K562 (cell line): ENCODE measurements at regions not wholly inside any gene's neighbourhood (a gene's known extent, or its start where the extent isn't known, plus 50 kb on each side); places are given as distances from the start of the nearest gene placed in this dataset.

ENCODE experiments used
- CBFB ChIP-seq: sonication (generic); formaldehyde crosslinking; IDR thresholded peaks from 2 replicates; pipeline ENCODE4 v1.4.0; 2020; ENCODE audit warnings: mild to moderate bottlenecking, missing genetic modification reagents
- CHD7 ChIP-seq: fragments of 200-600 bp; sonication (generic); IDR thresholded peaks from one replicate; pipeline ENCODE4 v1.6.1; 2012; ENCODE audit warnings: mild to moderate bottlenecking, low read depth, low read length, inconsistent platforms
- HLTF ChIP-seq: fragments of 450-650 bp; IDR thresholded peaks from 2 replicates; pipeline ENCODE4 v1.6.1; 2016
- RBM25 ChIP-seq: fragments of 200-400 bp; formaldehyde crosslinking; IDR thresholded peaks from 2 replicates; pipeline ENCODE4 v1.6.1; 2018; ENCODE audit warnings: low read length, low read depth, moderate library complexity; ENCODE audit not compliant: severe bottlenecking
- RUNX1 ChIP-seq: sonication (generic); IDR thresholded peaks from 2 replicates; pipeline ENCODE4 v1.6.1; 2016; ENCODE audit warnings: antibody characterized with exemption, low read depth
- TCF3 ChIP-seq: sonication (generic); formaldehyde crosslinking; IDR thresholded peaks from 2 replicates; pipeline ENCODE4 v1.4.0; 2020; ENCODE audit warnings: mild to moderate bottlenecking, missing genetic modification reagents
- ZBTB11 ChIP-seq, 3 experiments: fragments of 200-800 bp in 1 of 3; fragments of 250-450 bp in 1 of 3; fragments of 450-650 bp in 1 of 3; sonication (Bioruptor Pico) in 1 of 3; sonication (Bioruptor generic) in 1 of 3; formaldehyde crosslinking in 1 of 3; IDR thresholded peaks; 2 replicates each; pipeline versions ENCODE4 v1.6.1 to v1.8.0; 2016 to 2022; ENCODE audit warnings: mild to moderate bottlenecking in 2 of 3, missing genetic modification characterization in 2 of 3, missing compliant biosample characterization in 1 of 3, moderate library complexity in 1 of 3

- TF ChIP-seq CHD7 (no peak), ZBTB11 (CRISPR knock-in tag; IDR thresholded peaks at IDR 0.05) (no peak), HLTF (no peak), CBFB (CRISPR knock-in tag) (no peak), TCF3 (CRISPR knock-in tag) (no peak), RBM25 (no peak), RUNX1 (no peak)
These were observed 145.6 kb upstream of the TMTC1 start (continued) for GRCh38 chr12:29929295-29929694.
